OCI-LY7 (cell line): ENCODE measurements at regions not wholly inside any gene's neighbourhood (a gene's known extent, or its start where the extent isn't known, plus 50 kb on each side); places are given as distances from the start of the nearest gene placed in this dataset.

ENCODE experiments used
- CTCF ChIP-seq: fragments of 200-600 bp; sonication (generic); conservative IDR thresholded peaks from 2 replicates; pipeline ENCODE4 v1.5.1; 2014; ENCODE audit warnings: mild to moderate bottlenecking, antibody characterized with exemption, low read length, moderate library complexity, mixed read lengths
- EZH2phosphoT487 ChIP-seq: fragments of 200-600 bp; sonication (generic); IDR thresholded peaks from 2 replicates; pipeline ENCODE4 v1.6.1; 2018; ENCODE audit warnings: low read depth, borderline replicate concordance, mild to moderate bottlenecking, mixed run types, antibody characterized with exemption, low read length, moderate library complexity, mixed read lengths

DNA sequence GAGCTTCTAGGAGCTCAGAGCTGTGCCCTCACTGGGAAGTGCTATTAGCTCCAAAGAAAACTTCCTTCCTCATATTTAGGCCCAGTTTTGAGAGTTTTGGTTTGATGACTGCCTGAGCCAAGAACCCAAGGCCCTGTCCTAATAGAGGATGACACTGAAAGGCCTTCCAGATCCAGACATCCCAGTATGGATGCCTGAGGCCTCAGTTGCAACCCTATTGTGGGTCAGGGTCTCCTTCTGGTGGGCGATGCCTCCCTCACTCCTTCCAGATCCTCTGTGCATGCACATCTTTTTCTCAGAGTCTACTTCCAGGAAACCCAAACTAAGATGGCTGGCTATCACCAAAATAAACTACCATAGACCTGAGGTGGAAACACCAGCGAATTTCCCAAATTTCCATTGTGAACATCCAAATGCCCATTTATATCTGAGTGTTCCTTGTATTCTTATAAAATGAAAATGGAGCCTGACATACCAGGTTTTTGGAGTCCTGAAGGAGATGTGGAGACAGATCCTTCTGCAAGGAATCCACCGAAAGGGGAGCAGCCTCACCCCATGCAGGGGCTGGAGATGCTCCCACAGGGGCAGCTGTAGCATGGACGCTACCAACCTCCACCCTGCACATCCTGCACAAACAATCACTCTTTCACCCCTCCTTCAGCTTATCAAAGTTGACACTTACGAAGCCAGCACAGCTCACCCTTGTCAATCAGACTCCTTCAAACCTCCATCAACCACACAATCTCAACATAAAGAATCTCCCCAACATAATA lies 61.1 kb downstream of the GGTLC2 start:
- TF ChIP-seq CTCF (no peak), EZH2phosphoT487 (no peak)
